Dermis microvascular lymphatic vessel endothelial cell (primary cell): ENCODE measurements at regions not wholly inside any gene's neighbourhood (a gene's known extent, or its start where the extent isn't known, plus 50 kb on each side); places are given as distances from the start of the nearest gene placed in this dataset.

Experiments used
- DNase-seq, 2 donors: peaks; one replicate each; pipeline versions ENCODE4 v3.0.0 to v3.0.0-alpha.2; 2010; ENCODE audit warnings: low read depth in 2 of 2

GRCh38 chr2:217625557-217626169, 377.1 kb downstream of the TNS1 start:
- DNase-seq, result no peak

- no peak for DNase-seq
These were observed 379.4 kb downstream of the TNS1 start for GRCh38 chr2:217623281-217623912.

DNA sequence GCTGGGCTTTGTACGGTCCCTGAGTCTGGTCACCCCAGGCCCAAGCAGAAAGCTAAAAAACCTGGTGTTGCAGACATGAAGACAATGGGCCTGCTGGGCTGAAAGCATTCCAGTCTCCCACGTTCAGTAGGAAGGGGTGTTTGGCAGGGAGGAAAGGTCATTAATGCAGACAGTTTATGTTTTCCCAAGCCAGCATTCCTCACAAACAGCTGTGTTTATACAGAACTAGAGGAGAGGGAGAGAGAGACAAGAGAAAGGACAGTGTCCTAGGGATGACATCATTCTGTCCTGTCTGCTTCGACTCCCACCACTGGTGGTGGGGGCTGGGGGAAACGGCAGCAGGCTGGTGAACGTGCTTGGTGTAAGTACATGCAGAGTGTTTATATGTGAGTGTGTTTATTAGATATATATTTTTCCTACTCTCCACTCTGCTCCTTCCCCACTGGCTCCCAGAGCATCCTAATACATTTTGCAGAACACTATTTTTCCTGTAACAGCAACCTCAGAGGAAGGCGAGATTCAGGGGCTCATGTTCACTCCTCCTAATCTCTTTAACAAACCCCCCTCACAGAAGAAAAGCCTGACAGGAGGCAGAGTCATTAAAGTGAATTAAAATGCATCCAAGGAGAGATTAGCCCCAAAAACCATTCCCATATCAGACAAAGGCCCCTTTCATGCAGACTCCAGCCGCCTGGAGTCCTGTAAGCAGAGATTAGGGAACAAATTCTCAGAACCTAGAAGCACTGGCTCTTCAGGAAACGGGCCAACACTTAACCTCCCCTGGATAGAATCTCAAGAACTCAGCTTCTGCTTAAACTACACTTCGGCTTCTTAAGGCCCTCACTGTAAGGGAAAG, 380.4 kb downstream of the TNS1 start:
- DNase-seq, result peak in 1 of 2 donors; percentile 33

- no peak for DNase-seq
These were observed 381.4 kb downstream of the TNS1 start for GRCh38 chr2:217621391-217621801.

GRCh38 chr2:217618744-217619143, 384.1 kb downstream of the TNS1 start:
- no peak for DNase-seq

- no peak for DNase-seq
These were observed 385.2 kb downstream of the TNS1 start for GRCh38 chr2:217617616-217618022.

DNA sequence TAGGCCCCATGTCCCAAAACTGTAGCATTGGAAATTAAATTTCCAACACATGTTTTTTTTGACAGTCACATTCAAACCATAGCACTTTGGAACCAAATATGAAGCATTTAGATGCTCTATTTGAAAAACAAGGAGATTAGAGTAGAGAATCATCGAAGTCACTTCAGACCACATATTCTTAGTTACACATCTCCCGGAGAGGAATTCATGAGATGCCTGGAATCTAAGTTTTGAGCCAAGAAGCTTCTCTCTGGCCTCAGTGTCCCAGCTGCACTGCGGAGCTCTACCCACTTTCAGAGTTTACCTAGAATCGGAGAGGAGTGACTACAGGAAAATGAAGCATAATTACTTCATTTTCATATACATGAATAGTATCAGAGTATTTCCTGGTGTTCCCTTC, 385.9 kb downstream of the TNS1 start:
- no peak for DNase-seq

GRCh38 chr2:217615171-217615570, 387.6 kb downstream of the TNS1 start:
- DNase-seq, result no peak

DNA sequence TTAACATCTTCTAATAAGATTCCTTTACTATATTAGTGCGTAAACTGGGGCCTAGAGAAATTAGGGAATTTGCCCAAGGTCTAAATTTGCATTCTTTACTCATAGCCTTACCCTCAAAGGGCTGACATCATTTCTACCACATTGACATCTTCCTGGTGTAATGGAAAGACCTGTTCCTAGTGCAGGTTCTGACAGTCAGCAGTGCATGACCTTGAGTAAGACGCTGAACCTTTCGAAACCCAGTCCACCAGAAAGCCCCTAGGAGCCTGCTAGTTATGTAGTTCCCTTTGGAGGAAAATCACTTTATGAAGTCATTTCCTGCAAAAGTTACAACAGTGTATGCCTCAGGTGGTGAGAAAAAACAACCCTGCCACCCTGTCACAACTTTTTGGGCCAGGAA, 388.3 kb downstream of the TNS1 start:
- DNase-seq, result no peak

DNA sequence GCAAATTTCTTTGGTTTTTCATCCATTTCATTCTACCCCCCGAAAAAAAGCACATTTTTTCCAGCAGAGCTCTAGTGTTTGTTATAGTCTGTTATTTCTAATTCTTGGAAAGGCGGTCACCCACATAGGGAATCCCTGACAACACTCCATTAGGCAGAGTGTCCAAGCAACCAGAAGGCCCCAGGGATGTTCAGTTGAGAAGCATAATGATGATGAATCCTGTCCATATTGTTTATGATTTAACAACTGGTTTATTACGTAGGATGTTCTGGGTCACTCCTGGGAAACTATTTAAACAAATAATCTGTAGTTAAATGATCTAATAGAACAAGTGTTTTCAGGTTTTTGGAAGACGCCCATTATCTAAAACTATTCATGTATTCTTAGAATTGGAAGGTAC, 388.7 kb downstream of the TNS1 start:
- no peak for DNase-seq

GRCh38 chr2:217612920-217613319, 389.9 kb downstream of the TNS1 start:
- DNase-seq, result no peak

GRCh38 chr2:217612211-217612610, 390.6 kb downstream of the TNS1 start:
- DNase-seq, result no peak

GRCh38 chr2:217611626-217612127, 391.1 kb downstream of the TNS1 start:
- no peak for DNase-seq

DNA sequence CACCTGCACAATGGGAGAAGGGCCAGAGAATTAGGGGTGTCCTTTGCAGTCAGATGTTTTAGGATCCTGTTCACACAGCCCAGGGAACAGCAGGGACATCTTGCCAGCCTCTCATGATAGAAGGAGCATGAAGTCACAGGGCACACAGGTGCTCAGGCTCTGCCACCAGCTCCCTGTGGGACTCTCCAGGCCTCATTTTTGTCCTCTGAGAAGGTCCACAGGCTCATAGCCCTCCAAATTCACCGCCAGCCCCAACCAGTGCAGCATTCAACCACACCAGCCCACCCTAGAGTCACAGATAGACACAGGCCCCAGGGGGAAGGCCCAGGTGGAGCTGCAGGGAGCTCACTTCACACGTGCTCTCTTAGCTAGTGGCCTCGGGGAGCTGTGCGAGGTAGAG, 391.7 kb downstream of the TNS1 start:
- no peak for DNase-seq

DNA sequence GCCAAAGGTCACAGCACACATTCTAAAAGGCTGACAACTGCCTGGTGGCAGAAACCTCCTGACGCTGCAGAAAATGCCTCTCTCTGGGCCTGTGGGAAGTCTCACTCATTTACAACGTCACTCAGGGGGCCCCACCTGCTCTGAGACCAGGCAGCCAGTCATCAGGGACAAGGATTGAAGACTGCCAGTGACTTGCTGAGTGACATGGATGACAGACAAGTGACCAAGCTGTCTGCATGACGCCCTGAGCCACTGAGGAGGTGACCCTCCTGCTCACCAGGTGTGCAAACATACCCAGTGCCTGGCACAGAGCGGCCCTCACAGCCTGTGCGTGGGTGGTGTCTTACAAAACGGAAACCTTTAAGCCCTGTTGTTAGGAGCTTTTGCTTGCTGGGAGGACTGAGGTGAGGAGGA, 392.4 kb downstream of the TNS1 start:
- DNase-seq, result peak in 1 of 2 donors; percentile 3

DNA sequence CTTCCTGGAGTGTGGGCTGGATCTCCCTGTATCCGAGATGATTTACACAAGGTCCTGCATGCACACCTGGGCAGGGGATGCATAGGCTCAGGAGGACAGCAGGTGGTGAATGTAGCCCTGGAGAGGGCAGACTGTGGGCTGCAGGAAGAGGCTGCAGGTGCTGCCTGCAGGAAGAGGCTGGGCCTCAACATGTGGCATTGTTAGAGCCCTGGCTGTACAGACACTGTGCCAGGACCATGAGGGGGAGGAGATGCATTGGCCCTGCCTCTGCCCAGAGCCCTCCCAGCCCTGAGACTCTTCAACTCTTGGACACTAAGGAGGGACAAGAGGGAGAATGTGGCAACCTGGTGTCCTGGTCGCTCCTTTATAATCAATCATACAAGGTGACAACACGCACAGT, 392.8 kb downstream of the TNS1 start:
- DNase-seq, result no peak

DNA sequence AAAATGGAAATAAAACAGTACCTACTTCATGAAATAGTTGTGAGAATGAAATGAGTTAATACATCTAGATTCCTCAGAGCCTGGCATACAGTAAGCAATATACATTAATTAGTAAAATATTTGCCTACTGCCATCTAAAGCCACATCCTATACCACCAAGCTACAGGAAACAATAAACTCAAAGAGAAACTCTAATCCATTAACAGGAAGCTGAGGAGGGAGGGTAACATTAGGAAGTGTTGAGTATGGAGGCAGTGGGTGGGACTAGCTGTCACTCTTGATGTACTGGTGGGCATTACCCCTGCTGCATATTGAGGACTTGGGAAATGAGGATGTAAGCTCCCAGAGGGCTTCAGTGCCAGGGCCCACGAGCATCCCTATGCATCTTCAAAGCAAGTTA, 396.5 kb downstream of the TNS1 start:
- no peak for DNase-seq

GRCh38 chr2:217604527-217605194, 398.1 kb downstream of the TNS1 start:
- no peak for DNase-seq

DNA sequence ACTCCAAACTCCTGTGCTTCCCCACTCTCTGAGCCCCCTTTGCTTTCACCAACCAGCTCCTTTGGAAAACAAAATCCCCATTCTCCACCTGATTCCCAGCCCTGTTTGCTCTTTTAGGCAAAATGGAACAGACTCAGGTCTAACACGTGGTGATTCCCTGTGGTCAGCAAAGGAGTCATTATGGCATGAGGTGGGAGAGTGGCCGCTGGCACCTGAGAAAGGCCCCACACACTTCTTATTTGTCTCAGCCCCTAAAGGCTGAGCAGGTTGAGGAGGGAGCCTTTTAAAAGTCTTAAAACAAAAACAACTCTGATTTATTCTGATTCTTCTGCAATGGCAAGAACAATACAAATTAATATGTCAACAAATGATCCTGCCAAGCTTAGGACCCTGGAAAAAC, 401.2 kb downstream of the TNS1 start:
- DNase-seq, result no peak

GRCh38 chr2:217599906-217600305, 402.9 kb downstream of the TNS1 start:
- no peak for DNase-seq

- DNase-seq, result no peak
These were observed 405.1 kb downstream of the TNS1 start for GRCh38 chr2:217597681-217598080.

DNA sequence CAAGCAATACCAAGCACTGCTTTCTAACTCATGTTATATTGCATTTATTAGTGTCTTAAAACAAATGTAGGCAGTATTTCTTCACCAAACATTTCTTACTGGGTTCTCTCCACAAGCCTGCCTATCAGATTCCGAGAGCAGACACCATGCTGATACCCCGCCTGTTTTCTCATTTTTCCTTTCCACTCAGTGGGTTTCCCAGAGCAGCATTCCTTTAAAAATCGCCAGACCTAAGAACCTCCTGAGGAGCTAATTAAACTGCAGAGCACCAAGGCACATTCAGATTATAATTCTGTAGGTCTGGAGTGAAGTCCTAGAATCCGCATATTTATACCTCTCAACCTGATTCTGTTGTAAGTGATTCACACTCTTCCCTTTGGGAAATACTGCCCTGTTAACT, 405.6 kb downstream of the TNS1 start:
- DNase-seq, result no peak
